A549 (cell line): ENCODE measurements at regions not wholly inside any gene's neighbourhood (a gene's known extent, or its start where the extent isn't known, plus 50 kb on each side); places are given as distances from the start of the nearest gene placed in this dataset.

Experiments
- ATAC-seq, 2 experiments: fragments of 200-7000 bp in 1 of 2; fragments of >200 bp in 1 of 2; cut with Nextera tagmentation in 1 of 2; cut with Tn5 transposase in 1 of 2; 3 replicates each; pipeline versions ENCODE4 v1.8.0 to v1.9.1; 2018 to 2020; ENCODE audit warnings: mild to moderate bottlenecking in 1 of 2, moderate library complexity in 1 of 2
- CTCF ChIA-PET: fragments of 300-600 bp; sonication (Branson Sonifier 250); formaldehyde crosslinking; extraction: SDS; loops from one replicate; lab custom pipeline; 2021; ENCODE audit warnings: antibody characterized with exemption, inconsistent platforms; lab: Yijun Ruan, JAX
- POLR2A ChIA-PET: fragments of 350-600 bp; formaldehyde crosslinking; extraction: SDS; loops from one replicate; lab custom pipeline; 2021; ENCODE audit warnings: antibody characterized with exemption, inconsistent platforms; lab: Yijun Ruan, JAX
- DNase-seq, 2 experiments: peaks; one replicate each; pipeline versions ENCODE4 v3.0.0 to v3.0.0-alpha.2; 2011 to 2016; ENCODE audit warnings: low read depth in 1 of 2, low spot score in 1 of 2
- FAIRE-seq: peaks from 2 replicates; lab custom pipeline; 2011; peaks lifted over from hg19 to GRCh38; lab: Jason Lieb, UNC
- H3K27ac ChIP-seq, 2 experiments: fragments of >200 bp; sonication (Bioruptor Twin); formaldehyde crosslinking; 3 replicates each; pipeline ENCODE4 v1.5.1; 2016 to 2017
- H3K4me1 ChIP-seq: fragments of >200 bp; sonication (Bioruptor Twin); formaldehyde crosslinking; 3 replicates; pipeline ENCODE4 v1.6.1; 2016
- H3K4me2 ChIP-seq: fragments of >200 bp; sonication (Bioruptor Twin); formaldehyde crosslinking; 3 replicates; pipeline ENCODE4 v1.6.1; 2016
- H3K4me3 ChIP-seq: fragments of >200 bp; sonication (Bioruptor Twin); formaldehyde crosslinking; 3 replicates; pipeline ENCODE4 v1.5.1; 2016
- H3K9me3 ChIP-seq: fragments of >200 bp; sonication (Bioruptor Twin); formaldehyde crosslinking; 3 replicates; pipeline ENCODE4 v1.6.1; 2016
- CBX8 ChIP-seq: fragments of 200-600 bp; sonication (generic); IDR thresholded peaks from 2 replicates; pipeline ENCODE4 v1.6.1; 2016
- CEBPB ChIP-seq, 2 experiments: fragments of >200 bp in 1 of 2; sonication (Bioruptor Twin) in 1 of 2; formaldehyde crosslinking in 1 of 2; IDR thresholded peaks; 2 replicates each; pipeline ENCODE4 v1.6.1; 2012 to 2016
- CHD2 ChIP-seq: fragments of 150-350 bp; IDR thresholded peaks from 2 replicates; pipeline ENCODE4 v1.6.1; 2014; ENCODE audit warnings: low read length; ENCODE audit not compliant: partially characterized antibody
- CHD4 ChIP-seq: fragments of 200-600 bp; sonication (generic); IDR thresholded peaks from 2 replicates; pipeline ENCODE4 v1.6.1; 2016; ENCODE audit warnings: antibody characterized with exemption, mild to moderate bottlenecking, borderline replicate concordance
- CTCF ChIP-seq: fragments of >200 bp; sonication (Bioruptor Twin); formaldehyde crosslinking; IDR thresholded peaks from 3 replicates; pipeline ENCODE4 v1.5.1; 2016
- E2F6 ChIP-seq: IDR thresholded peaks from 2 replicates; pipeline ENCODE4 v1.6.1; 2012; ENCODE audit warnings: low read depth, borderline replicate concordance
- EHMT2 ChIP-seq: fragments of 200-600 bp; sonication (generic); IDR thresholded peaks from 2 replicates; pipeline ENCODE4 v1.6.1; 2016; ENCODE audit warnings: antibody characterized with exemption, low read depth, mild to moderate bottlenecking, moderate library complexity
- GATA3 ChIP-seq: IDR thresholded peaks from 2 replicates; pipeline ENCODE4 v1.6.1; 2012; ENCODE audit warnings: borderline replicate concordance
- HDAC2 ChIP-seq: fragments of 200-600 bp; sonication (generic); IDR thresholded peaks from 2 replicates; pipeline ENCODE4 v1.6.1; 2016
- HES2 ChIP-seq: fragments of >200 bp; sonication (Bioruptor Twin); formaldehyde crosslinking; IDR thresholded peaks from 2 replicates; pipeline ENCODE4 v1.6.1; 2016
- JUN ChIP-seq, 2 experiments: fragments of >200 bp; sonication (Bioruptor Twin); formaldehyde crosslinking; IDR thresholded peaks; 2 replicates in 1 of 2; 3 replicates in 1 of 2; pipeline ENCODE4 v1.6.1; 2016 to 2017
- JUNB ChIP-seq: fragments of >200 bp; sonication (Bioruptor Twin); formaldehyde crosslinking; IDR thresholded peaks from 2 replicates; pipeline ENCODE4 v1.6.1; 2016
- KDM1A ChIP-seq: fragments of 200-600 bp; sonication (generic); IDR thresholded peaks from 2 replicates; pipeline ENCODE4 v1.6.1; 2016; ENCODE audit warnings: low read depth, mild to moderate bottlenecking
- KDM5A ChIP-seq: fragments of 200-600 bp; sonication (generic); IDR thresholded peaks from 2 replicates; pipeline ENCODE4 v1.6.1; 2016; ENCODE audit warnings: antibody characterized with exemption, mild to moderate bottlenecking
- NPAS2 ChIP-seq: fragments of 250-450 bp; sonication (Bioruptor Pico); IDR thresholded peaks from 2 replicates; pipeline ENCODE4 v1.8.0; 2022; ENCODE audit warnings: mild to moderate bottlenecking, moderate library complexity, borderline replicate concordance
- NR3C1 ChIP-seq: fragments of >200 bp; sonication (Bioruptor Twin); formaldehyde crosslinking; IDR thresholded peaks from 3 replicates; pipeline ENCODE4 v1.6.1; 2017
- PHF8 ChIP-seq: fragments of 200-600 bp; sonication (generic); IDR thresholded peaks from 2 replicates; pipeline ENCODE4 v1.6.1; 2016; ENCODE audit warnings: low read depth, mild to moderate bottlenecking, antibody characterized with exemption, moderate library complexity, borderline replicate concordance
- POLR2A ChIP-seq: IDR thresholded peaks from 2 replicates; pipeline ENCODE4 v1.6.1; 2012; ENCODE audit warnings: mild to moderate bottlenecking, low read length
- RAD21 ChIP-seq, 2 experiments: fragments of >200 bp in 1 of 2; sonication (Bioruptor Twin) in 1 of 2; formaldehyde crosslinking in 1 of 2; IDR thresholded peaks in 1 of 2; conservative IDR thresholded peaks in 1 of 2; 2 replicates in 1 of 2; 3 replicates in 1 of 2; pipeline ENCODE4 v1.6.1; 2012 to 2018; ENCODE audit warnings: inconsistent platforms in 1 of 2
- RARB ChIP-seq: fragments of 250-450 bp; sonication (Bioruptor Pico); IDR thresholded peaks from 2 replicates; pipeline ENCODE4 v1.8.0; 2021; ENCODE audit warnings: mild to moderate bottlenecking, moderate library complexity
- RCOR1 ChIP-seq: fragments of 150-350 bp; IDR thresholded peaks from 2 replicates; pipeline ENCODE4 v1.6.1; 2014; ENCODE audit warnings: antibody characterized with exemption, low read length, low read depth
- TFCP2L1 ChIP-seq: fragments of 250-450 bp; sonication (Bioruptor Pico); IDR thresholded peaks from 2 replicates; pipeline ENCODE4 v1.5.0; 2021; ENCODE audit warnings: mild to moderate bottlenecking
- TP53 ChIP-seq: fragments of 250-450 bp; sonication (Bioruptor Pico); IDR thresholded peaks from 2 replicates; pipeline ENCODE4 v1.5.0; 2021; ENCODE audit warnings: mild to moderate bottlenecking, moderate library complexity
- USF2 ChIP-seq: fragments of 450-650 bp; IDR thresholded peaks from 2 replicates; pipeline ENCODE4 v1.6.1; 2014; ENCODE audit warnings: antibody characterized with exemption
- ZC3H11A ChIP-seq: fragments of 450-650 bp; IDR thresholded peaks from 2 replicates; pipeline ENCODE4 v1.6.1; 2014; ENCODE audit warnings: antibody characterized with exemption, mild to moderate bottlenecking
- ZSCAN20 ChIP-seq: fragments of 250-450 bp; sonication (Bioruptor Pico); IDR thresholded peaks from 2 replicates; pipeline ENCODE4 v1.8.0; 2022; ENCODE audit warnings: mild to moderate bottlenecking, moderate library complexity
- WGBS: methylation state at CpG from one replicate; pipeline ENCODE4 v1.1.6; 2017; ENCODE audit errors: missing lambda C conversion rate; 5-methylcytosine and 5-hydroxymethylcytosine counted together
- TF ChIP-seq, protein P1 (sequence below): fragments of 150-350 bp; IDR thresholded peaks from 2 replicates; pipeline ENCODE4 v1.6.1; 2014; ENCODE audit warnings: low read depth, mild to moderate bottlenecking, low read length
- TF ChIP-seq, protein P2 (sequence below): IDR thresholded peaks from 2 replicates; pipeline ENCODE4 v1.6.1; 2012
- TF ChIP-seq, protein P3 (sequence below): fragments of >200 bp; sonication (Bioruptor Twin); formaldehyde crosslinking; IDR thresholded peaks from 3 replicates; pipeline ENCODE4 v1.6.1; 2016

- ATAC-seq (no peak), DNase-seq (no peak), FAIRE-seq (no peak)
- no peaks in the 10 kb centered on the region for H3K9me3 ChIP-seq
- no peak overlapping the region for H3K4me2 ChIP-seq
- ChIA-PET CTCF (interaction anchor here (1.3 kb wide), 1 partner anchor 24 kb away, joined by 4 read pairs; no protein-coding TSS in a partner anchor), POLR2A (no interaction called here)
- no peak overlapping the region for H3K4me3 ChIP-seq
- no peak overlapping the region for H3K27ac ChIP-seq
- TF ChIP-seq NPAS2 (CRISPR knock-in tag) (no peak), CHD2 (no peak), TP53 (no peak), CHD4 (no peak), CBX8 (no peak), HES2 (no peak), POLR2A (no peak), CTCF (no peak), KDM1A (no peak), NR3C1 (no peak), GATA3 (no peak), RARB (CRISPR knock-in tag) (no peak), KDM5A (no peak)
- TF ChIP-seq, protein P1, sequence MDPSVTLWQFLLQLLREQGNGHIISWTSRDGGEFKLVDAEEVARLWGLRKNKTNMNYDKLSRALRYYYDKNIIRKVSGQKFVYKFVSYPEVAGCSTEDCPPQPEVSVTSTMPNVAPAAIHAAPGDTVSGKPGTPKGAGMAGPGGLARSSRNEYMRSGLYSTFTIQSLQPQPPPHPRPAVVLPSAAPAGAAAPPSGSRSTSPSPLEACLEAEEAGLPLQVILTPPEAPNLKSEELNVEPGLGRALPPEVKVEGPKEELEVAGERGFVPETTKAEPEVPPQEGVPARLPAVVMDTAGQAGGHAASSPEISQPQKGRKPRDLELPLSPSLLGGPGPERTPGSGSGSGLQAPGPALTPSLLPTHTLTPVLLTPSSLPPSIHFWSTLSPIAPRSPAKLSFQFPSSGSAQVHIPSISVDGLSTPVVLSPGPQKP, result no peak
- TF ChIP-seq, protein P2, sequence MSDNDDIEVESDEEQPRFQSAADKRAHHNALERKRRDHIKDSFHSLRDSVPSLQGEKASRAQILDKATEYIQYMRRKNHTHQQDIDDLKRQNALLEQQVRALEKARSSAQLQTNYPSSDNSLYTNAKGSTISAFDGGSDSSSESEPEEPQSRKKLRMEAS, result no peak
- 98% methylated on average over 11 of the region's 11 CpGs for WGBS
- H3K4me1 ChIP-seq, result peaks cover 31% of the 10 kb centered on the region
Measured at GRCh38 chr9:91063471-91063870, 261.9 kb downstream of the SYK start.

DNA sequence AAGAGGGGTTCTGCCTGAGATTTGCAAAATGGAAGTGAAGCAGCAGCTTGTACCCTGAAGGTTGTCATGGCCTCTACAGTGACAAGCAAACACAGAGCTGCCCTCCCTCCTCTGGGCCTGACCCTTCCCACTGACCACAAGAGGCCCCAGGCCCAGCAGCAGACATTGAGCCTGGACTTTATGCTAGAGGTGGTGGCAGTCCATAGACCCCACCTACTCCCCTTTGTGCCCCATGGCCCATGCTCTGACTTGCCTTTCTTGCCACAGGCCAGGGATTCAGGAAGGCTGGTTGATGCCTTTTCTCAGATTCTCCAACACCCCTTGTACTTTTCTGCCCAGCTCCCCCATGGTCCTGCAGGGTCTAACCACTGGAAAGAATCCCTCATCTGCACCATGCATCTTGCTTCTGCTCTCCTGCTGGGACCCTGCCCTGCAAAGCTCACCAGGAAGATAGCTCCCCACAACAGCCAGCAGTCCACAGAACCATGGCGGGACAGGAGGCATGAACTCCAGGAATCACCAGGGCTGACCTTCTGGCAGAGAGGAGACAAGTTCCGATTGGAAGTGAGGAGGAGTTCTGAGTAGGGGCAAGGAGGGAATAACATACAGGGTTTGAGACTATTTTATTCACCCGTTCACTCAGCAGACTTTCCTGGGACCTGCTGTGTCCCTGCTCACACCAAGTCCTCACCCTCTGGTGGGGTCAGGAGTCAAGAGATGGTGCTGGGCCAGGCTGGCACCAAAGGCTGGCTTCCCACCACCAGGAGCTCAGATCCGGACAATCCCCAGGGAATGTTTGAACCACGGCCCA, 263.8 kb downstream of the SYK start:
- no peak for FAIRE-seq
- ChIA-PET CTCF (interaction anchor here (1.0 to 1.3 kb wide), 3 partner anchors 11 to 28 kb away, joined by 3 to 6 read pairs (median 4); no protein-coding TSS in a partner anchor), POLR2A (no interaction called here)
- no peak for TF ChIP-seq TFCP2L1 (CRISPR knock-in tag)
- no peak for TF ChIP-seq ZSCAN20 (CRISPR knock-in tag)
- no peak for TF ChIP-seq HDAC2
- TF ChIP-seq EHMT2, result no peak
- TF ChIP-seq PHF8, result no peak
- no peak for TF ChIP-seq CEBPB (IDR thresholded peaks at IDR 0.05)
- no peak for ATAC-seq
- Histone ChIP-seq H3K4me3 (no peak overlapping the region), H3K4me1 (peaks cover 20% of the 10 kb centered on the region), H3K27ac (no peak overlapping the region), H3K9me3 (0 out of 3 replicates have a peak, but pooled peaks cover 2% of the 10 kb centered on the region), H3K4me2 (no peak overlapping the region)
- 89% methylated on average over 5 of the region's 5 CpGs for whole genome bisulfite sequencing
- DNase-seq, result no peak

- ChIA-PET POLR2A (no interaction called here), CTCF (interaction anchor here (0.7 to 1.3 kb wide), 5 partner anchors 11 to 152 kb away, joined by 3 to 6 read pairs (median 3); no protein-coding TSS in a partner anchor)
- Histone ChIP-seq H3K4me2 (no peak overlapping the region), H3K27ac (no peak overlapping the region), H3K9me3 (0 out of 3 replicates have a peak, but pooled peaks cover 2% of the 10 kb centered on the region), H3K4me3 (no peak overlapping the region), H3K4me1 (peaks cover 15% of the 10 kb centered on the region)
- DNase-seq, result no peak
- WGBS, result 67% methylated on average over 7 of the region's 7 CpGs
- ATAC-seq, result no peak
- FAIRE-seq, result no peak
- TF ChIP-seq JUN (IDR thresholded peaks at IDR 0.05) (no peak), E2F6 (no peak), ZC3H11A (no peak), CHD2 (no peak), USF2 (no peak), CBX8 (no peak), TP53 (no peak), JUNB (no peak), HES2 (no peak), RARB (CRISPR knock-in tag) (no peak), RCOR1 (no peak), RAD21 (conservative IDR thresholded peaks at IDR 0.05 in 1 of 2, IDR thresholded peaks at IDR 0.05 in 1 of 2) (no peak)
- TF ChIP-seq, protein P3, sequence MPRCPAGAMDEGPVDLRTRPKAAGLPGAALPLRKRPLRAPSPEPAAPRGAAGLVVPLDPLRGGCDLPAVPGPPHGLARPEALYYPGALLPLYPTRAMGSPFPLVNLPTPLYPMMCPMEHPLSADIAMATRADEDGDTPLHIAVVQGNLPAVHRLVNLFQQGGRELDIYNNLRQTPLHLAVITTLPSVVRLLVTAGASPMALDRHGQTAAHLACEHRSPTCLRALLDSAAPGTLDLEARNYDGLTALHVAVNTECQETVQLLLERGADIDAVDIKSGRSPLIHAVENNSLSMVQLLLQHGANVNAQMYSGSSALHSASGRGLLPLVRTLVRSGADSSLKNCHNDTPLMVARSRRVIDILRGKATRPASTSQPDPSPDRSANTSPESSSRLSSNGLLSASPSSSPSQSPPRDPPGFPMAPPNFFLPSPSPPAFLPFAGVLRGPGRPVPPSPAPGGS, result no peak
Measured at GRCh38 chr9:91066042-91066415, 264.4 kb downstream of the SYK start.
